GM12872 (cell line): ENCODE measurements at regions not wholly inside any gene's neighbourhood (a gene's known extent, or its start where the extent isn't known, plus 50 kb on each side); places are given as distances from the start of the nearest gene placed in this dataset.

ENCODE experiments used
- TF ChIP-seq, protein P1 (sequence below): IDR thresholded peaks from 3 replicates; pipeline ENCODE4 v1.5.1; 2011; ENCODE audit warnings: low read depth, mild to moderate bottlenecking, low read length, moderate library complexity; ENCODE audit not compliant: insufficient read depth

DNA sequence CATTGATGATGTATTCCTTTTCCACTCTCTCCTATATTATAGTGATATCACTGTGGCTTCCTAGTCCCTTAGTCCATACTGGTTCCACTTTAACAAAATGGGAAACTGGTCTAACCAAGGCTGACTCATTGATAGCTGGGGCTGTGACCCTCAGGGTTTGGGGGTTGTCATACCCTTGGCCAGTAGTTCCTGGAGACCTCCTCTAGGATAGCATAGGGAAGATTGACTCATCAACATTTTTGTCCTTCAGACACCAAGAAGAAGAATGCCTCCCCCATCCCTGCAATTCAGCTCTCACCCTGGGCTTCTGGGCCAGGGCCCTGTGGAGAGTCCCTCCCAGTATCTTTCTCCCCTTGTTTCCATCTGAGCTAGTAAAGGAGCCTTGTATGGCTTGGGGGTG lies 68.8 kb upstream of the PRPS1 start:
- TF ChIP-seq, protein P1, sequence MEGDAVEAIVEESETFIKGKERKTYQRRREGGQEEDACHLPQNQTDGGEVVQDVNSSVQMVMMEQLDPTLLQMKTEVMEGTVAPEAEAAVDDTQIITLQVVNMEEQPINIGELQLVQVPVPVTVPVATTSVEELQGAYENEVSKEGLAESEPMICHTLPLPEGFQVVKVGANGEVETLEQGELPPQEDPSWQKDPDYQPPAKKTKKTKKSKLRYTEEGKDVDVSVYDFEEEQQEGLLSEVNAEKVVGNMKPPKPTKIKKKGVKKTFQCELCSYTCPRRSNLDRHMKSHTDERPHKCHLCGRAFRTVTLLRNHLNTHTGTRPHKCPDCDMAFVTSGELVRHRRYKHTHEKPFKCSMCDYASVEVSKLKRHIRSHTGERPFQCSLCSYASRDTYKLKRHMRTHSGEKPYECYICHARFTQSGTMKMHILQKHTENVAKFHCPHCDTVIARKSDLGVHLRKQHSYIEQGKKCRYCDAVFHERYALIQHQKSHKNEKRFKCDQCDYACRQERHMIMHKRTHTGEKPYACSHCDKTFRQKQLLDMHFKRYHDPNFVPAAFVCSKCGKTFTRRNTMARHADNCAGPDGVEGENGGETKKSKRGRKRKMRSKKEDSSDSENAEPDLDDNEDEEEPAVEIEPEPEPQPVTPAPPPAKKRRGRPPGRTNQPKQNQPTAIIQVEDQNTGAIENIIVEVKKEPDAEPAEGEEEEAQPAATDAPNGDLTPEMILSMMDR: no peak

DNA sequence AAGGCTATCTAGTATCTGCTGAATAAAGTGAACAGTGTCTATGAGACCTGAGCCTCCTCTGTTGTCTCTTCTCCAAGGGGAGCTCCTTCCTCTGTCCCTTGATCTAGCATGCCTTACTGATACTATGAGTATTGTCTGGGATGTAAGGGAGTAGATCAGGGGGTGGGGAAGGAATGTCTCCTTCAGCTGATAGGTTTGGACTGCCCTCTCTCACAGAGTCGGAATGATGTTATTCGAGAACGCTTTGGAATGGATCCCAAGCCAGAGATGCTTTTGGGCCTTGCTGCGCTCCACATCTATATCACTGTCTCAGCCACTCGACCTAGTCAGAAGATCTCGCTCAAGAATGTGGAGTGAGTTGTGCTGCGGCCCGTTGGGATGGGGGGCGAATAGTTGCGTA lies 68.3 kb upstream of the PRPS1 start:
- TF ChIP-seq, protein P1: no peak

DNA sequence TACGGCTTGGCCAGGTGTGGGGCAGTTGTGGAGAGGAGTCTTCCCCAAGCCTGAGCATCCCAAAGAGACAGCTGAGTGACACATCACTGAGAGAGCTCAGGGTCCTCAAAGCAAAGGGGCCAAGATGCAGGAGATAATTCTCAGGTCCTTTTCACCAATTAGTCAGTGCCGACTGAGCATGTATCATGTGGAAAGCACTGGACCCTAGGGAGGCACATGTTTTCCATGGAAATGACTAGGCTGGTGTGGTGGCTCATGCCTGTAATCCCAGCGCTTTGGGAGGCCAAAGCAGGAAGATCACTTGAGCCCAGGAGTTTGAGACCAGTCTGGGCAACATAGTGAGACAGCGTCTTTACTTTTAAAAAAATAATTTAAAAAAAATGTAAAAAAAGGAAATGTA lies 67.3 kb upstream of the PRPS1 start:
- TF ChIP-seq, protein P1: no peak

DNA sequence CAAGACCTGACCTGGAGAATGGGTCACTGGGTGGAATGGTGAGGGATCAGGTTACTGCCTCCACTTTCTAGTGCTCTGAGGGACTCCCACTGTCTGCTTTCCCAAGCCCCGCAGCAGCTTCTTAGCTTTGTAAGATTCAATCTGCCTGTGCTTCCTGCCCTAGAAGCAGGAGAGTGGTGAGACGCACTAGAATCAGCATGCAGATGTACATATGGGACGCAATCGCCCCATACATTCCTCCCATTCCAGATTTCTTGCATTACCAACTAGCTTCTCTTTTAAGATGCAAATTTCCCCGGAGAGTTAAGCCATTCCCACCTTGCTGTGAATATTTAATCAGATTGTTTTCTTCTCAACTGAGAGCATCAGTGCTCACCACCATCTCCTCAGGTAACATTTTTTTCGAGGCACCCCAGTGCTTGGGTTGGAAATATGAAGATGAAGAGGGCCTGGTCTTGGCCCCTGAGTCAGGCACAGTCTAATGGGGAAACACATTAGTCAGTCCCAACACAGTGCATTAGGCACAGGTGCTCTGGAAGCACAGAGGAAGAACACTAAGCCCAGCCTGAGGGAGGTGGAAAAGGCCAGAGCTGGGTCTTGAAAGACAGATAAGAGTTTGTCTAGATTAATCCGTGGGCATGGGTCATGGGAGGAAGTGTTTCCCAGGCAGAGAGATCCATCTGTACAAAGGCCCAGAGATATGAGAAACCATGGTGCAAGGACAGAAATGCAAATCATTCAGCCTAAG lies 66.7 kb upstream of the PRPS1 start:
- TF ChIP-seq, protein P1: no peak

DNA sequence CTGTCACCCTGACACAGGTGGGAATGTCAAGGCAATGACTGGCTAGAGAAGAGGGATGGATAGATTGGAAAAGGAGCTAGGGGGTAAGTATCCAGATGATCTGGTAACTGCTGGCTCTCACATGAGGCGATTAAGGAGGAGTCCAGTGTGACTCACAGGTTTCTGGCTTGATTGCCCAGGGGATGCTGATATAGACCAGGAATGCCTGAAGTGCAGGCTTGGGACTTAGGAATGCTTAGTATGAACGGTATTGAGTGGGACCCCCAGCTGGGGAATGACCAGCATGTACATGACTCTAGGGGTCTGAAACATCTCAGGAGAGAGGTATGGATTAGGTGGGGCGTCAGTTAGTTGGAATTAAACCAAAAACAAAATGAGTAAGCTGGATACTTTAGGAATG lies 65.8 kb upstream of the PRPS1 start:
- TF ChIP-seq, protein P1: no peak

DNA sequence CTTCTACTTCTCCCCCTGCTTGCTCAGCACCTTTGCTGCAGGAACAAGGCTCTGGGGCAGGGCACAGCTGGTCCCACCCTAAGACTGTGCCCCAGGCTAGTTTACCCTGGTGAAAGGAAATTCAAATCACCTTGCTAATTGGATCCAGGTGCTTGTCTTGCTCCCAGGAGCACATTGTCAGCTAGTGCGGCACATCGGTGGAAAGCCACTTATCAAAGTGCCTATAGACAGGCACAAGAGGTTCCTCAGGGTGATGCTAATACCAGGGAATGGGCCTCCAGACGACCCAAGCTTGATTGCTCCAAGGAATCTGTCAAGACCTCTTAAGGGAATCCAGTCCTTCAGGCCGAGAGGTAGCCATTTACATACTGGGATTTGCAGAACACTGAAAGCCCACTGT lies 64.5 kb upstream of the PRPS1 start:
- TF ChIP-seq, protein P1: no peak

DNA sequence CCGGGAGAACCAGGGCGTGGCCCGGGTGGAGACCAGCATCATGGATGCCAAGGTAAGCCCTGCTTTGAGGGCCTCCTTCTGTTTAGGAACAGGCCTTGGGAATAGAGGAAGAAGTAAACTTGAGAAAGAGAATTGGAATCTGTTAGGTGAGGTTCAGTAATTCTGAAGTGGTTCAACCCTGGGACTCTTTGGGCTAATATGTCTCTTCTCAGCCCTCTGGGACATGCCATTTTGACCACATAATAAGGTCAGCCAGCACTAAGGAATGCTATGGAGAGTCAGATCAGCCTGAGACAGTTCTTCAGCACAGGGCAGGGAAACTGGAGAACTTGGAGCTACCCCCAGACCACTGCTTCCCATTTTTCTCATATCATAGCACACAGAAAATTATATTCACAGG lies 63.3 kb upstream of the PRPS1 start:
- TF ChIP-seq, protein P1: no peak
